ENCODE measurements at regions not wholly inside any gene's neighbourhood (a gene's known extent, or its start where the extent isn't known, plus 50 kb on each side); places are given as distances from the start of the nearest gene placed in this dataset.

- Histone ChIP-seq H3K4me1 (ENCODE audit: insufficient read depth) (no peaks in the 10 kb centered on the region), H3K36me3 (ENCODE audit: insufficient read depth) (no peaks in the 10 kb centered on the region), H3F3A (replicated peaks; ENCODE audit: low read depth) (no peaks in the 10 kb centered on the region), H3K9me2 (ENCODE audit: insufficient read depth) (no peaks in the 10 kb centered on the region), H4K20me1 (replicated peaks; ENCODE audit: insufficient read depth) (no peaks in the 10 kb centered on the region), H3K27ac (ENCODE audit: low read depth) (no peak overlapping the region), H3K27me3 (ENCODE audit: insufficient read depth) (no peaks in the 10 kb centered on the region), H3K79me2 (replicated peaks; ENCODE audit: insufficient read depth) (no peaks in the 10 kb centered on the region), H2AFZ (no peak overlapping the region), H3K4me2 (no peak overlapping the region), H3K4me3 (no peak overlapping the region)
- no peak for ATAC-seq
- Mint-ChIP-seq H3K9me3 (no peaks in the 10 kb centered on the region), H3K36me3 (ENCODE audit: low read depth) (no peaks in the 10 kb centered on the region), H3K27ac (no peak overlapping the region), H3K4me3 (no peak overlapping the region), H3K27me3 (ENCODE audit: insufficient read depth, low read depth, poor library complexity) (peaks cover 2% of the 10 kb centered on the region), H3K4me1 (no peaks in the 10 kb centered on the region)
- TF ChIP-seq ZNF462 (CRISPR knock-in tag; IDR thresholded peaks at IDR 0.05) (no peak), JUNB (IDR thresholded peaks at IDR 0.05; ENCODE audit: unreplicated experiment) (no peak), ETS1 (IDR thresholded peaks at IDR 0.05) (no peak), EZH2phosphoT487 (IDR thresholded peaks at IDR 0.05; ENCODE audit: unreplicated experiment) (no peak)
- no peak for DNase-seq (ENCODE audit: low spot score)
Measured at GRCh38 chr9:38154501-38155421, 85.7 kb upstream of the SHB start.

All from GM23338 (cell line).